IPS-NIHi7 (cell line): ENCODE measurements at regions not wholly inside any gene's neighbourhood (a gene's known extent, or its start where the extent isn't known, plus 50 kb on each side); places are given as distances from the start of the nearest gene placed in this dataset.

Experiments
- DNase-seq: peaks from one replicate; pipeline ENCODE4 v3.0.0; 2012; ENCODE audit warnings: mixed read lengths; ENCODE audit errors: extremely low spot score

- DNase-seq: no peak
Observed at GRCh38 chr7:84492098-84493034, 297.8 kb upstream of the SEMA3A start.

GRCh38 chr7:84490661-84491060, 296.1 kb upstream of the SEMA3A start:
- DNase-seq: no peak

- DNase-seq: no peak
Observed at GRCh38 chr7:84484502-84485079, 290.0 kb upstream of the SEMA3A start.

- no peak for DNase-seq
Observed at GRCh38 chr7:84482476-84482875, 287.9 kb upstream of the SEMA3A start.

- no peak for DNase-seq
Observed at GRCh38 chr7:84479059-84479458, 284.5 kb upstream of the SEMA3A start.

GRCh38 chr7:84477786-84478478, 283.3 kb upstream of the SEMA3A start:
- peak; percentile 15 for DNase-seq

GRCh38 chr7:84474436-84474835, 279.8 kb upstream of the SEMA3A start:
- no peak for DNase-seq

- DNase-seq: no peak
Observed at GRCh38 chr7:84471576-84471975, 277.0 kb upstream of the SEMA3A start.

GRCh38 chr7:84469034-84469433, 274.4 kb upstream of the SEMA3A start:
- DNase-seq: no peak

- no peak for DNase-seq
Observed at GRCh38 chr7:84462259-84462658, 267.7 kb upstream of the SEMA3A start.

- DNase-seq: no peak
Observed at GRCh38 chr7:84461093-84461492, 266.5 kb upstream of the SEMA3A start.

- DNase-seq: no peak
Observed at GRCh38 chr7:84455788-84456187, 261.2 kb upstream of the SEMA3A start.

GRCh38 chr7:84454174-84454959, 259.8 kb upstream of the SEMA3A start:
- no peak for DNase-seq

- no peak for DNase-seq
Observed at GRCh38 chr7:84452618-84453017, 258.0 kb upstream of the SEMA3A start.

GRCh38 chr7:84450772-84451171, 256.2 kb upstream of the SEMA3A start:
- DNase-seq: no peak

- no peak for DNase-seq
Observed at GRCh38 chr7:84447636-84448293, 253.2 kb upstream of the SEMA3A start.

GRCh38 chr7:84446991-84447480, 252.4 kb upstream of the SEMA3A start:
- no peak for DNase-seq

- DNase-seq: no peak
Observed at GRCh38 chr7:84425702-84426259, 231.2 kb upstream of the SEMA3A start.

GRCh38 chr7:84422790-84423189, 228.2 kb upstream of the SEMA3A start:
- DNase-seq: no peak

- no peak for DNase-seq
Observed at GRCh38 chr7:84412161-84412969, 217.8 kb upstream of the SEMA3A start.
